Transverse colon (tissue), 4 donors: ENCODE measurements at regions not wholly inside any gene's neighbourhood (a gene's known extent, or its start where the extent isn't known, plus 50 kb on each side); places are given as distances from the start of the nearest gene placed in this dataset.
A peak's percentile ranks its signal among the peaks of the same experiment; 100 is the strongest.

Experiments
- EP300 ChIP-seq: sonication (generic); formaldehyde crosslinking; IDR thresholded peaks from one replicate; pipeline ENCODE4 v1.6.1; 2017; ENCODE audit warnings: antibody characterized with exemption, low read depth
- POLR2A ChIP-seq: fragments of 450-650 bp; IDR thresholded peaks from one replicate; pipeline ENCODE4 v1.6.1; 2016; ENCODE audit warnings: antibody characterized with exemption, mild to moderate bottlenecking, moderate library complexity
- POLR2AphosphoS5 ChIP-seq, 3 donors: sonication (generic); formaldehyde crosslinking; IDR thresholded peaks; one replicate each; pipeline ENCODE4 v1.6.1; 2016; ENCODE audit warnings: antibody characterized with exemption in 3 of 3
- TF ChIP-seq, protein P1 (sequence below), 5 experiments: fragments of 200-600 bp in 3 of 5; fragments of 450-650 bp in 2 of 5; sonication (generic) in 3 of 5; IDR thresholded peaks; 1 replicate in 2 of 5; 2 replicates in 3 of 5; pipeline ENCODE4 v1.5.1; 2016 to 2017; ENCODE audit warnings: antibody characterized with exemption in 5 of 5, inconsistent platforms in 3 of 5, mild to moderate bottlenecking in 2 of 5, moderate library complexity in 1 of 5

DNA sequence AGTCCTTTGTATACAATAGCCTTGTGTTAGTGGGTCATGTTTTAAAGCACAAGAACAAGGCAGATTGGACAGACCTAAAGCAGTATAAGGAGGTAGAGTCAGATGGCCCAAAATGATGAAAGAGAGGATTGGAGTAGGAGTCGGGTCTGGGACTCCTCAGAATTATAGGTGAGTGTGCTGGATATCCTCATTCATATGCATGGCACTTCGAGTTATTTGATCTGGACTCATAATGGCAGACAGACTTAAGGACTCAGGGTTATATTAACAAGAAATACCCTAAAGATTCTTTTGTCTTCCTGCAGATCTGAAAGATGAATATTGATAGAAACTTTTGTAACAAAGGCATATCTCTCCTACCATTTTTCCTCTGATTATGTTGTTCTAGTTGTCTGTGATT is 92.7 kb downstream of the GABPA start:
- peak in 2 of 3 donors; percentile 22 to 55 for TF ChIP-seq POLR2AphosphoS5 (IDR thresholded peaks at IDR 0.05)
- TF ChIP-seq, protein P1, sequence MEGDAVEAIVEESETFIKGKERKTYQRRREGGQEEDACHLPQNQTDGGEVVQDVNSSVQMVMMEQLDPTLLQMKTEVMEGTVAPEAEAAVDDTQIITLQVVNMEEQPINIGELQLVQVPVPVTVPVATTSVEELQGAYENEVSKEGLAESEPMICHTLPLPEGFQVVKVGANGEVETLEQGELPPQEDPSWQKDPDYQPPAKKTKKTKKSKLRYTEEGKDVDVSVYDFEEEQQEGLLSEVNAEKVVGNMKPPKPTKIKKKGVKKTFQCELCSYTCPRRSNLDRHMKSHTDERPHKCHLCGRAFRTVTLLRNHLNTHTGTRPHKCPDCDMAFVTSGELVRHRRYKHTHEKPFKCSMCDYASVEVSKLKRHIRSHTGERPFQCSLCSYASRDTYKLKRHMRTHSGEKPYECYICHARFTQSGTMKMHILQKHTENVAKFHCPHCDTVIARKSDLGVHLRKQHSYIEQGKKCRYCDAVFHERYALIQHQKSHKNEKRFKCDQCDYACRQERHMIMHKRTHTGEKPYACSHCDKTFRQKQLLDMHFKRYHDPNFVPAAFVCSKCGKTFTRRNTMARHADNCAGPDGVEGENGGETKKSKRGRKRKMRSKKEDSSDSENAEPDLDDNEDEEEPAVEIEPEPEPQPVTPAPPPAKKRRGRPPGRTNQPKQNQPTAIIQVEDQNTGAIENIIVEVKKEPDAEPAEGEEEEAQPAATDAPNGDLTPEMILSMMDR (IDR thresholded peaks at IDR 0.05): no peak
- no peak for TF ChIP-seq EP300
- no peak for TF ChIP-seq POLR2A
